ENCODE measurements at regions not wholly inside any gene's neighbourhood (a gene's known extent, or its start where the extent isn't known, plus 50 kb on each side); places are given as distances from the start of the nearest gene placed in this dataset.

DNA sequence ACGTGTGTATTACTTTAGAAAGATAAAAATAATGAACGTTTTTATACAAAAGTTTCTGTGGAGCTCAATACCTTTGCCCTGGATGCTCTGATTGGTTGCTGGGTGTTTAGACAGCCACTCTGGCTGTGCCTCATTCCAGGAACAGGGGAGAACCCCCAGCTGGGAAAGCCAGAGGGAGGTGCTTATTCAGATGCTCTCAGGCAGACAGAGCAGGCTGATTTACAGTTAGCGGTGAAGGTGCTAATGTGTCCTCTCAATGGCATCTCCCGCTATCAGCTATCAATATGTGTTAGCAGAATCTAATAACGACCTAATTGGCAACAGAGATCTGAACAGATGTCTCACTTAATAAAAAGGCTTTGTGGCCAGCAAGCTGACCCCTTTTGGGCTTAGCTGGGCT, 402.3 kb downstream of the NUAK1 start:
- no peak for TF ChIP-seq CTCF (IDR thresholded peaks at IDR 0.05; ENCODE audit: low read depth, low read length, missing control alignments)
- H3K4me3 ChIP-seq (replicated peaks; ENCODE audit: low read depth, low read length) = no peak overlapping the region
- DNase-seq (ENCODE audit: extremely low read depth, low read depth) = no peak

GRCh38 chr12:105738051-105738450, 400.7 kb downstream of the NUAK1 start:
- DNase-seq (ENCODE audit: extremely low read depth, low read depth) = no peak
- TF ChIP-seq CTCF (IDR thresholded peaks at IDR 0.05; ENCODE audit: low read depth, low read length, missing control alignments) = no peak
- H3K4me3 ChIP-seq (replicated peaks; ENCODE audit: low read depth, low read length) = no peak overlapping the region

GRCh38 chr12:105740369-105740768, 398.4 kb downstream of the NUAK1 start:
- TF ChIP-seq CTCF (IDR thresholded peaks at IDR 0.05; ENCODE audit: low read depth, low read length, missing control alignments) = no peak
- DNase-seq (ENCODE audit: extremely low read depth, low read depth) = no peak

GRCh38 chr12:105740970-105741725, 397.6 kb downstream of the NUAK1 start:
- TF ChIP-seq CTCF (IDR thresholded peaks at IDR 0.05; ENCODE audit: low read depth, low read length, missing control alignments) = no peak
- no peak overlapping the region for H3K4me3 ChIP-seq (replicated peaks; ENCODE audit: low read depth, low read length)
- DNase-seq (ENCODE audit: extremely low read depth, low read depth) = no peak

More at GRCh38 chr12:105740369-105740768, 398.4 kb downstream of the NUAK1 start:
- no peak overlapping the region for H3K4me3 ChIP-seq (replicated peaks; ENCODE audit: low read depth, low read length)

GRCh38 chr12:105741786-105742566, 396.8 kb downstream of the NUAK1 start:
- no peak for TF ChIP-seq CTCF (IDR thresholded peaks at IDR 0.05; ENCODE audit: low read depth, low read length, missing control alignments)
- no peak overlapping the region for H3K4me3 ChIP-seq (replicated peaks; ENCODE audit: low read depth, low read length)
- DNase-seq (ENCODE audit: extremely low read depth, low read depth) = no peak

DNA sequence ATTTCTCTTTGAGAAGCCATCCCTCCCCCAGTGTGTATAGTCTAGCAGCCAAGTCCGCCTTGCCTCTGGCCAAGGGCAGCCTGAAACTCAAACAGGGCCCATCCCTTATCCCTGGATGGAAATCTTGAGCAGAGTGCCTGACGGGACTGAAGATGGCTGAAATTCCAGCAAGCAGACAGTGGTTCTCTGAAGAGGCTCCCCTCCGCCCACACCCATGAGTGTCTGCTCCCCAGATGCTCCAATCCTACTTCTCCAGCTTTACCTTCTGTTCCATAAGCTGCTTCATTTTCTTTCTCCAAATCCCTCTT, 396.2 kb downstream of the NUAK1 start:
- H3K4me3 ChIP-seq (replicated peaks; ENCODE audit: low read depth, low read length) = no peak overlapping the region
- no peak for TF ChIP-seq CTCF (IDR thresholded peaks at IDR 0.05; ENCODE audit: low read depth, low read length, missing control alignments)
- DNase-seq (ENCODE audit: extremely low read depth, low read depth) = no peak
